CD4-positive, alpha-beta T cell (primary cell): ENCODE measurements at regions not wholly inside any gene's neighbourhood (a gene's known extent, or its start where the extent isn't known, plus 50 kb on each side); places are given as distances from the start of the nearest gene placed in this dataset.

ENCODE experiments used
- ATAC-seq: fragments of 200-7000 bp; cut with Tn5 transposase; one replicate; pipeline ENCODE4 v1.10.0; 2022; ENCODE audit warnings: mild to moderate bottlenecking; ENCODE audit not compliant: poor library complexity
- CTCF ChIA-PET: fragments of 350-600 bp; sonication (Branson Sonifier 250); formaldehyde crosslinking; loops from one replicate; lab custom pipeline; 2021; ENCODE audit warnings: antibody characterized with exemption, inconsistent platforms; lab: Charles Lee
- POLR2A ChIA-PET: fragments of 350-600 bp; sonication (Branson Sonifier 250); formaldehyde crosslinking; loops from one replicate; lab custom pipeline; 2021; ENCODE audit warnings: antibody characterized with exemption, inconsistent platforms; lab: Charles Lee
- DNase-seq, 14 experiments: peaks; one replicate each; pipeline ENCODE4 v3.0.0-alpha.2; 2013 to 2020; ENCODE audit warnings: mixed read lengths in 2 of 14
- H3K27ac ChIP-seq, 2 donors: one replicate each; pipeline versions ENCODE4 v1.5.1 to v1.7.0; 2013; ENCODE audit warnings: low read length in 2 of 2, low read depth in 1 of 2, mild to moderate bottlenecking in 1 of 2
- H3K27me3 ChIP-seq, 2 experiments: 1 replicate in 1 of 2; 2 replicates in 1 of 2; pipeline versions ENCODE4 v1.6.1 to v1.7.0; 2013; ENCODE audit warnings: low read length in 2 of 2, control low read depth in 1 of 2, mild to moderate bottlenecking in 1 of 2, moderate library complexity in 1 of 2; ENCODE audit not compliant: insufficient read depth in 2 of 2, control insufficient read depth in 1 of 2
- H3K36me3 ChIP-seq: one replicate; pipeline ENCODE4 v1.6.1; 2013; ENCODE audit warnings: low read length, control low read depth; ENCODE audit not compliant: insufficient read depth
- H3K4me1 ChIP-seq: one replicate; pipeline ENCODE4 v1.6.1; 2013; ENCODE audit warnings: low read length, control low read depth; ENCODE audit not compliant: insufficient read depth
- H3K4me3 ChIP-seq: one replicate; pipeline ENCODE4 v1.5.1; 2013; ENCODE audit warnings: mild to moderate bottlenecking, low read length, moderate library complexity
- H3K9me3 ChIP-seq, 2 experiments: 1 replicate in 1 of 2; 2 replicates in 1 of 2; pipeline versions ENCODE4 v1.6.1 to v1.7.0; 2013; ENCODE audit warnings: low read length in 2 of 2, mild to moderate bottlenecking in 2 of 2, control low read depth in 1 of 2, moderate library complexity in 1 of 2; ENCODE audit not compliant: control insufficient read depth in 1 of 2, insufficient read depth in 1 of 2
- H3K27ac Mint-ChIP-seq: one replicate; pipeline ENCODE4 v1.8.0; 2020; ENCODE audit warnings: mixed read lengths
- H3K27me3 Mint-ChIP-seq: one replicate; pipeline ENCODE4 v1.8.0; 2021; ENCODE audit warnings: mixed read lengths
- H3K36me3 Mint-ChIP-seq: one replicate; pipeline ENCODE4 v1.8.0; 2021; ENCODE audit warnings: low read depth, mixed read lengths
- H3K4me1 Mint-ChIP-seq: one replicate; pipeline ENCODE4 v1.8.0; 2021; ENCODE audit warnings: low read depth, mixed read lengths
- H3K4me3 Mint-ChIP-seq: one replicate; pipeline ENCODE4 v1.8.0; 2020; ENCODE audit warnings: mild to moderate bottlenecking, mixed read lengths
- H3K9me3 Mint-ChIP-seq: one replicate; pipeline ENCODE4 v1.8.0; 2020; ENCODE audit warnings: mixed read lengths
- CTCF ChIP-seq: fragments of 200-600 bp; IDR thresholded peaks from one replicate; pipeline ENCODE4 v1.8.0; 2022; ENCODE audit warnings: antibody characterized with exemption, mild to moderate bottlenecking
- intact Hi-C, 2 experiments: fragments of 100-400 bp; cut with DNase I in 1 of 2; cut with micrococcal nuclease in 1 of 2; formaldehyde crosslinking; loops; one replicate each; pipeline versions ENCODE4 v1.15.1 to v1.9.0; 2023 to 2025; cut with DNase I, micrococcal nuclease

- no peak for TF ChIP-seq CTCF
- Histone ChIP-seq H3K27me3 (no peaks in the 10 kb centered on the region), H3K9me3 (no peaks in the 10 kb centered on the region), H3K36me3 (no peaks in the 10 kb centered on the region), H3K27ac (no peak overlapping the region), H3K4me1 (no peaks in the 10 kb centered on the region), H3K4me3 (no peak overlapping the region)
- Mint-ChIP-seq H3K27ac (no peak overlapping the region), H3K9me3 (peaks cover 7% of the 10 kb centered on the region), H3K4me1 (no peaks in the 10 kb centered on the region), H3K36me3 (no peaks in the 10 kb centered on the region), H3K27me3 (no peaks in the 10 kb centered on the region), H3K4me3 (no peak overlapping the region)
- no peak for DNase-seq
- ChIA-PET CTCF (no interaction called here), POLR2A (no interaction called here)
- ATAC-seq: no peak
- intact Hi-C loops: no loop called here
Measured at GRCh38 chr17:71905376-71906031, 215.3 kb upstream of the SOX9 start.

- H3K36me3 Mint-ChIP-seq: no peaks in the 10 kb centered on the region
- TF ChIP-seq CTCF: no peak
- H3K27ac Mint-ChIP-seq: no peak overlapping the region
- Histone ChIP-seq H3K27me3 (no peaks in the 10 kb centered on the region), H3K27ac (no peak overlapping the region), H3K9me3 (no peaks in the 10 kb centered on the region), H3K4me1 (no peaks in the 10 kb centered on the region), H3K36me3 (no peaks in the 10 kb centered on the region), H3K4me3 (no peak overlapping the region)
- intact Hi-C loops: no loop called here
- H3K4me3 Mint-ChIP-seq: no peak overlapping the region
- H3K4me1 Mint-ChIP-seq: no peaks in the 10 kb centered on the region
- peaks cover 12% of the 10 kb centered on the region for H3K9me3 Mint-ChIP-seq
- no peaks in the 10 kb centered on the region for H3K27me3 Mint-ChIP-seq
- no peak for ATAC-seq
- ChIA-PET CTCF (no interaction called here), POLR2A (no interaction called here)
- DNase-seq: no peak
Measured at GRCh38 chr17:71909155-71909554, 211.7 kb upstream of the SOX9 start.

- Histone ChIP-seq H3K27me3 (no peaks in the 10 kb centered on the region), H3K27ac (no peak overlapping the region), H3K4me1 (no peaks in the 10 kb centered on the region), H3K4me3 (no peak overlapping the region), H3K36me3 (no peaks in the 10 kb centered on the region), H3K9me3 (no peaks in the 10 kb centered on the region)
- H3K4me1 Mint-ChIP-seq: no peaks in the 10 kb centered on the region
- intact Hi-C loops: no loop called here
- no peak overlapping the region for H3K27ac Mint-ChIP-seq
- no peak for TF ChIP-seq CTCF
- ChIA-PET POLR2A (no interaction called here), CTCF (no interaction called here)
- no peaks in the 10 kb centered on the region for H3K36me3 Mint-ChIP-seq
- ATAC-seq: no peak
- DNase-seq: no peak
- H3K9me3 Mint-ChIP-seq: peaks cover 12% of the 10 kb centered on the region
- H3K27me3 Mint-ChIP-seq: no peaks in the 10 kb centered on the region
- no peak overlapping the region for H3K4me3 Mint-ChIP-seq
Measured at GRCh38 chr17:71910002-71910401, 210.8 kb upstream of the SOX9 start.
